GM18519 (cell line): ENCODE measurements at regions not wholly inside any gene's neighbourhood (a gene's known extent, or its start where the extent isn't known, plus 50 kb on each side); places are given as distances from the start of the nearest gene placed in this dataset.
"Not testable (repeated sequence)": the region's sequence is repeated elsewhere in the genome, so short reads cannot be mapped to it uniquely, and the experiment has no call there.

Experiments
- ATAC-seq: cut with Tn5 transposase; IDR thresholded peaks from one replicate; pipeline ENCODE4 v1.9.1; 2021; ENCODE audit warnings: mild to moderate bottlenecking, moderate library complexity; ENCODE audit not compliant: unreplicated experiment, low FRiP score

DNA sequence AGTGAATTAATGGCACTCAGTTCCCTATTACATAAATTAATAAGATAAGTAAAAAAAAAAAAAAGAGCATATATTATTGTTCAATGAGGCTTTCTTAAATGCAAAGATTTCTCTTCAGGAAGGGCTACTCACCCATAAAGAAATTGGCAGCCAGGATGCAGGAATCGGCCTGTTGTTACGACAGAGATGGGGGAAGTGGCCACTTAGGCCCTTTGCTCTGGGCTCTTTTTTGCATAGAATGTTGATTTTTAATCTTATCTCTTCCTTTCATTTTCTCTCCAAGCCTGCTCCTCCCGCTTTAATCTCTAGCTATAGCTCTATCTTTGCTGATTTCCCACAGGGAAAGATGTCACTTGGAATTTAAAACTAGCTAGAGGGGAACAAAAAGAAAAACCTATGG is 391.8 kb upstream of the CRIM1 start:
- no peak for ATAC-seq

DNA sequence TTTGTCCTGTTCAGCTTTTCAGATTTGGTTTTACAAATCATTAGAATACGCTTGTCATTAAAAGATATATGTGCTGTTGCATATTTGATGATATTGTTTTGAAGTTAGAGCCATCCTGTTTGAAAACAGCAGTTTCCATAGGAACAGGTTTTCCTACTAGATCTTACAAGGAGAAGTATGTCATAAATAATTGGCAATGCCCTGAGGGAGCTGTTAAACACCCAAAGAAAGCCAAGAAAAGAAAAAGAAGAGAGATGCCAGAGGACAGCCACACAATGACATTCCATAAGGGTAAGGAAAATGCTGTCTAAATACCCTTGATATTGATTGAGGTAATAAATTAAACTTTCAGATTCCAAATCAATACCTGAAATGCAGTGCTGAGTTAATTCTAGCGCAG is 392.2 kb upstream of the CRIM1 start:
- ATAC-seq = no peak

DNA sequence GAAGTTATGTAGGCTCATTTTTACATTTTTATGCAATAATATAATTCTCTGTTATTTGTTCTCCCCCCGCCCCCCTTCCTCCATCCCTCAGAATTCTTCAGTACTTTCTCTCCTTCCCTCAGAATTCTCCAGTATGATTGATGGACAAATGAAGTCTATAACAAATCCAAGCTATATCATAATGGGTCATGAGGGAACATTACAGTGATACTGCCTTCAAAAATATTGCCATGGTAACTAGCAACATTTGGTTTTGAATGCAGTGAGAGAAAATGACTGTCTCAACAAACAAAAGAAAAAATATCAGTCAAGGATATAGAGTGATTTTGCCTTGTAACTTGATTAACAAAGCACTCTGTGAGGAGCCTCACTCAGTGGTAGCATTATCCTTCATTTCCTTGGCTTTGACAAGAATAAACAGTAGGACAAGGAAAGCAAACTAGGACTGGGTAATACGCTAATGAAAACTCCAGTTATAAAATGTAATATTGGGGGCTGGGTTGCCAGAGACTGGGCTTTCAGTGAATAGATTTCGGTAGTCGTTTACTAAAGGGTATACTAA is 392.9 kb upstream of the CRIM1 start:
- ATAC-seq = no peak

DNA sequence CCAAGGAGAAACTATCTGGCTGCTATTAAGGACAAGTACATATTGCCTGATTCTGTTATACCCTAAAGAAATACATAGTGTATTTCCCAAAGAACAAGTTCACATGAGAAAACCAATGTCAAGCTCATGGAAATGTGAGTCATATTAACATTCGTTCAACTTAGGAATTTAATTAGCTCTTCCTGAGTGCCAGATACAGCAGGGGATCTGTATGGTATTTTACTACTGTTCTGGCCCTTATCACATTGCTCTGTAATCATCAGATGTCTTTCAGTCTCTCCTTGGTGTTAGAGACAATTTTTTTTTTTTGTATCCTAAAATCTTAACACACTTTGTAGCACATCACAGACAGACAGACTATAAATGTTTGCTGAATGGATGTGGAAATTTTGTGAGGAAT is 395.0 kb upstream of the CRIM1 start:
- no peak for ATAC-seq

DNA sequence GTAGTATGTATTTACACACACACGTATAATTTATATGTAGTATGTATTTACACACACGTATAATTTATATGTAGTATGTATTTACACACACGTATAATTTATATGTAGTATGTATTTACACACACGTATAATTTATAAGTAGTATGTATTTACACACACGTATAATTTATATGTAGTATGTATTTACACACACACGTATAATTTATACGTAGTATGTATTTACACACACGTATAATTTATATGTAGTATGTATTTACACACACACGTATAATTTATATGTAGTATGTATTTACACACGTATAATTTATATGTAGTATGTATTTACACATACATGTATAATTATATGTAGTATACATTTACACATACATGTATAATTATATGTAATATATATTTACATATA is 398.5 kb upstream of the CRIM1 start:
- ATAC-seq = not testable (repeated sequence)

DNA sequence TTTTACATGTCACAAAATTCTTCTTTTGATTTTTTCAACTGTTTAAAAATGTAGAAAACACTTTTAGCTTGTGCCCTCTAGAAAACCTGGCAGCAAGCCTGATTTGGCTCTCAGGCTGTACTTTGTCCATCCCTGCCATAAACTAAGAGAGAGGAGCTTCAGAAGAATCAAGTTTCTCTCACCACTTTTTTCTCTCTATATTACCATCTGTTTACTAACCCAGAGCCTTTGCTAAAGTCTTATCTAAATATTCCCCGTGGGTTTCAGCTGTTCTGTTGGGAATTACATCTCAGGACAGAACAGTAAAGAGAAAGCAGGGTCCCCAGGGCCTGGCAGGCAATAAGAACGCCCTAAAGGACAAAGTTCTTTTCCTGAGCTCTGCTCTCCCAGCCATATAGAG is 409.1 kb upstream of the CRIM1 start:
- no peak for ATAC-seq

DNA sequence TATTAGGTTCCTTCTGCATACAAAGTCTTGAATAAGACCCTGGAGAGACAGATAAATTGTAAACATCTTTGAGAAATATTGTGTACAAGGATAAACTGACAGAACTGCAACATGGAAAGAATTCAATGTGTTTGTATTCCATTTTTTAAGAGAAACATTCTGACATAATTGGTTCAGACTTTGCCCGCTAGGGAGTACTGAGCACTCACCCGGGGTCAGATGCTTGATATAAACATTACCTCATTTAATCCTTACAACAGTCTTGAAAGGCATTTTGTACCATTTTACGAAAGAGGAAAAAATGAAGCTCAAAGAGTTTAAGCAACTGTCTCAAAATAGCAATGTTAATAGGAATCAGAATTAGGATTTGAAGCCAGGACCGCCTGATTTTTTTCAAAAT is 416.7 kb upstream of the CRIM1 start:
- no peak for ATAC-seq

DNA sequence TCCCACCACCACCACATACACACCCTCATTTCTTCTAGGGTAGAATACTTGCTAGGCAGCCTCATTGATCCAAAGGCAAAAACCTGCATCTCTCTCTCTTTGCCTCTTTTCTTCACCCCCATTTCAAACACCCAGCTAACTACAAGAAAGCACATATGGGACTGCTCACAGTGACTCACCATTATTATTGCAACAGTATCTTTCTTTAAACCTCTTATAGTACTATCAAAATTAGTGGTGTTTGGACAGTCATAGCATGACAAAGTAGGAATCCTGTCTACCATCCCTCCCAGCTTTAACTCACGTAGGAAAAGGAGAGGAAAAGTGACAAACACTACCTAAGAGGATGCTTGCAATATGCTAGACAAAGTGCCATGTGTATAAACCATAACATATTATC is 422.5 kb upstream of the CRIM1 start:
- ATAC-seq = no peak

DNA sequence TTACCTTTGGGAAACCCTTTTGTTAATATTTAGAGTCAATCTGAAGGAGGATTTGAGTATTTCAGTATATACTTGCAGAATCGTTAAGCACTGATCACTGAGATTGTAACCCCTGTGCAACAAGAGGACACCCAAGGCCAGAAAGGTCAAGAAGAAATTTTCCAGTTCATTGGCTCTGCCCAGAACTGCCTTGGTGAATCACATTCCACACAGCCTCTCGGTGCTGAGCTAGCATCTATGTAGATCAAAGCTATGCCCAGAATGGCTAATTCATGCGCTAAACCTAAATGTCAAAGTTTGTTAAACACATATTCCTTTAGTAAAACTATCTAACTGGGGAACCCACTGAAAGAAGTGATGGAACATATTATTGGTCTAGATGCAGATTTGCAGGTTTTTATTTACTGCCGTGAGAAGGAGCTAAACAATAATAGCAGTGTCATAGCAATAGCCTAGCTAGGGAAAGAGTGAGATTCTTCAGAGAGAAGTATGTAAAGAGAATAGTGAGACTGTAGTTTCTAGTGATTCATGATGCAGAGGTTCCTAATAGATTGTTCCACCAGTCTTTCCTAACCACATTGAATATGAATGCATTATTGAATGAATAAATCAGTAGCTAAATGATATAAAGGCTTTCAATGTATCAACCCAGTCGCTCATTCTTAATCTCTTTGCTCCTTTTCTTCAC is 423.2 kb upstream of the CRIM1 start:
- ATAC-seq = no peak

DNA sequence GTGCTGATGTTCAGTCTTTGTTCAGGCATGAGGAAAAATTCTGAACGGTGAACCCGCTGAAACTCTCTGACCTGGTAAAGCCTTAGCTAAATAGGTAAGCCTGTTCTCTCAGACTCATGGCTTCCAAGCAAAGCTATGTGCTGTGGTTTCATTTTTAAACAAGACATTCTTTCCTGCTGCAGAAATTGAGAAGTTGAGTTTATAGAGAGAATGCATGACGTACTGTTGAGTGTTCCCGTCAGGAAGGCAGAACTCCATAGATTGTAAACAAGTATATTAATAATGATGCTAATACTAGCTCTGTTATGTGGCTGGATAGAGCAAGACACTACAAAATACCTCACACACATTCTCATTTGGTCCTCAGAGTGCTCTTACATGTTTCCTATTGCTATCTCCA is 424.0 kb upstream of the CRIM1 start:
- ATAC-seq = no peak

DNA sequence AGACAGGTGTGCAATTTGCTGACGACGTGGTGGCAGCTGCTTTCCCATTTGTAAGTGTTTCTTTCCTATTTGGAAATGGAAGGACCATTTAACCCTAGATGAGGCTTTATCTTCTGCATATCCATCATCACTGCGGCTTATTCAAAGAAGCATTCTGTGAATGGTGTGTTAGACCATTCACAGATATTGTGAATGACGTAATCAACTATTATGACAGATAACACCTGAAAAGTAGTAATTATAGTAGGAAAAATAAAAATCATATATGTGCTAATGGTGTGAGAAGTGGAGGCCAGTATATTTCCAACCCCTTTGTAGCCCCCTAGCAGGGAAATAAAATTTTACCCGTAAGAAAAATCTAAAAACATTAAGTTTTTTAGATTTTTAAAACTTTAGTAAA is 424.5 kb upstream of the CRIM1 start:
- no peak for ATAC-seq

DNA sequence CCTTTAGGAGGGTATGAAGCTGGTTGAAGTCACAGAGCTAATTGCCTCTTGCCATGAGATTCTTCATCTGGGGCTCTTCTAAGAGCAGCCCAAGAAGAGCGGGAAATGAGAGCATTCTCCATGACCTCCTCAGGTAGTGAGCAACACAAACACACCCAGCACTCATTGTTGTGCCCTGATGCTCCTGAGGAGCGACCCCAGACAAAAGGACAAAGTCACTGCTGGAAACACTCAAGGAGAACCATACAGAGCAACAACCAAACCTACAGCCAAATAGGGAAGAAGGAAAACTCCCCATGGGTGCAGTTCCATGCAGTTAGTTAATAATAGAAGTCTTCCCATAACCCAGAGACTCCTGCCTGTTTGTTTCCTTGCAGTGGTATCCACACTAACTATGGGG is 426.0 kb upstream of the CRIM1 start:
- no peak for ATAC-seq

DNA sequence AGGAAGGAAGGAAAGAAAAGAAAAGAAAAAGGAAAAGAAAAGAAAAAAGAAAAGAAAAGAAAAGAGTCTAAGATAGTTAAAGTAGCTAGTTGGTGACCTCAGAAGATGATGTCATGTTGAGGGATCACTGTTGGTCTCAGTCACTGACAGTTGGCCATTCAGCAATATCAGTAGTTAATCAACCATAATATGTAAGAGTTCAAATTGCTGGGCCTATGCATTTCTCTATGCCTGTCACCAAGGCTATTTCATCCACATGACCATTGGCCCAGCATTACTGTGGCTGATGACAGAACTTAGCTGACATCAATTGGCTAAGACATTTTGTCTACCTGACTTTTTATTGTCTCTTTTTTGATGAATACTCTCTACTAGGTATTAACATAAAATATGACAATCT is 435.5 kb upstream of the CRIM1 start:
- ATAC-seq = no peak

DNA sequence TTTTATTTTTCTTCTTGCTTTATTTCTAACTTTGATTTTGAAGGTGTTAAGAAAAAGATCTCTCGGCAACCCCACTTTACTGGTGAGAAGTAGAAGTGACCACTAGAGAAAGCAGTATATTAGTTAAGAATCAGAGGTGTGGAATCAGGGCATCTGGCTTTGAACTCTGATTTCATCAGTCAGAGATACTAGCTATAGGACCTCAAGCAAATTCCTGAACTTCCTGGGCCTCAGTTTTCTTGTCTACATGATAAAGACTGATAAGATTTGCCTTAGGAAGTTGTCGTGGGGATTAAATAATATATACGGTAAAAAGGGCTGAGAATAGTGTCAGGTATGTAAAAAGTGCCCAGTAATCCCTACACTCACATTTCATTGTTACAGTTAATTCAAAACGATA is 440.3 kb upstream of the CRIM1 start:
- no peak for ATAC-seq

DNA sequence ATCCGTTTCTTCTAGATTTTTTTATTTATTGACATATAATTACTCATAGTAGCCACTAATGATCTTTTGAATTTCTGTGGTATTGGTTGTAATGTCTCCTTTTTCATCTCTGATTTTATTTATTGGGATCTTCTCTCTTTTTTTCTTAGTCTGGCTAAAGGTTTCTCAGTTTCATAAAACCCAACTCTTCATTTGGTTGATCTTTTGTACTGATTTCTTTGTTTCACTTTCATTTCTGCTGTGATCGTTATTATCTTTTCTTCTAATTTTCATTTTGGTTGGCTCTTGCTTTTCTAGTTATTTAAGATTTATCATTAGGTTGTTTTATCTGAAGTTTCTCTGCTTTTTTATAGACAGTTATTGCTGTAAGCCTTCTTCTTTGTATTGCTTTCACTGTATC is 463.6 kb upstream of the CRIM1 start:
- no peak for ATAC-seq

DNA sequence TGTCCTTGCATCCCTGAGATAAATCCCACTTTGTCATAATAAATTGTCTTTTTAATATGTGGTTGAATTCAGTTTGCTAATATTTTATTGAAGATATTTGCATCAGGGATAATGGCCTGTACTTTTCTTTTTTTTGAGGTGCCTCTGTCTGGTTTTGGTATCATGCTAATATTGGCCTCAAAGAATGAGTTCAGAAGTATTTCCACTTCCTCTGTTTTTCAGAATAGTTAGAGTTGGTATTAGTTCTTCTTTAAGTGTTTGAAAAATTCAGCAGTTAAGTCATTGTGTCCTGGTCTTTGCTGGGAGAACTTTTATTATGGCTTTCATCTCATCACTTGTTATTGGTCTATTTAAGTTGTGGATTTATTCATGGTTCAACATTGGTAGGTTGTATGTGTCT is 464.1 kb upstream of the CRIM1 start:
- ATAC-seq = no peak

DNA sequence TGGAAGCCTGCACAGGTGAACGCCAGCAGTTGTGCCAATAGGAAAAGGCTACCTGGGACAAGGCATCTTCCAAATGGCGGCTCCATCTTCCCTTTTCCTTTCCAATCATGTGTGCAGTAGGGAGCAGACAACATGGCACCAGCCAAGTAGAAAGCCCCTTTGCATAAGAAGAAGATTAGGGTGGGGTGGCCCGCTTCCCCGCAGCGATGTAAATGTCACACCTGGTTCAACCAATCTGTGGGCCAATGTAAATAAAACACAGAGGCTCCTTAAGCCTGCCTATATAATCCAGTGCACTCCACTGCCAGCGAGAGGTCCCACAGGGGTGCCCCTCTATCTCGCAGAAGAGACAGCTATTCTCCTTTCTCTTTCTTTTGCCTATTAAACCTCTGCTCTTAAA is 468.4 kb upstream of the CRIM1 start:
- no peak for ATAC-seq

DNA sequence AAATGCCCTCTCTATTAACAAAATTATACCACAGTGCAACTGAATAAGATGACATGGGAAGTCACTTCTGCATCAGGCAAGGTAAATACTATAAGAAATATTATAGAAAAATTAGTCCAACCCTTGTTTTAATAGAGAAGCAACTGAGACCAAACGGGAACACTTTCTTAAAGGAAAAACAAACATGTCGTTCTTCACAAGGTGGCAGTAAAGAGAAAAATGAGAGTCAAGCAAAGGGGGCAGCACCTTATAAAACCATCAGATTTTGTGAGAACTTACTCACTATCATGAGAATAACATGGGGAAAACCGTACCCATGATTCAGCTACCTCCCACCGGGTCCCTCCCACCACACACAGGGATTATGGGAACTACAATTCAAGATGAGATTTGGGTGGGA is 481.7 kb upstream of the CRIM1 start:
- no peak for ATAC-seq

DNA sequence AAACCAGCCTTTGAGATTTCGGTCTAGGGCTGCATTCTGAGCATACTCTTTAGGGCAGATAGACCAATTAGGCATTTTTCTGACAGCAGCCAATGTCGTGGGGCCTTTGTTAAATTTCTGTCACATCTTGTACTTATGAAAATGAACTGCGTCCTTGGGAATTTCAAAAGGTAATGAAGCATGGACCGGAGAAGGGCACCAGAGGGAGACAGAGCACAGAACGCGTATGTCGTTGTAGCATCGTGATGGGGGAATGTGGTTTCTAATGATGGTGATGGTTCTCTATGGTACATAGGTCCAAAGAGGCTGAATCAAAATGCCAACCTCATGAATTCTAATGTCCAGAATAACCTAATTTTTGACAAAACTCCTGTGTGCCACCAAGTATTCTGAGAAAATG is 483.9 kb upstream of the CRIM1 start:
- no peak for ATAC-seq

DNA sequence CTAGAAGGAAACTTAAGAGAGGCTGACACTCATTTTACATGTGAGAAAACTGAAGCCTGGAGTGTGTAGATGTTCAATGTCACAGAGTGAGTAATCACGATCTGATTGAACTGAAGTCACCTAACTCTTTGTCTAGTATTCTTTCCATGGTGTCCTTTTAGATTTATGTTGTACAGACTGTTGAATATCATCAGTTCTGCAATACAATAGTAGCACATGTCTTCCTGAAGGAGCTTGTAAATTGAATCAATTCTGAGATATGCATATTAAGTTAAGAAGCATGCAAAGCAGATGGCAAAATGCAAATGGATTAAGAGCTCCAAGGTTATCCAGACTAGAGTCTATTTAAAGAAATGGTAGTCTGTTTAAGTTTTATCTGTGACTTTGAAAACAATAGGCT is 484.9 kb upstream of the CRIM1 start:
- no peak for ATAC-seq

DNA sequence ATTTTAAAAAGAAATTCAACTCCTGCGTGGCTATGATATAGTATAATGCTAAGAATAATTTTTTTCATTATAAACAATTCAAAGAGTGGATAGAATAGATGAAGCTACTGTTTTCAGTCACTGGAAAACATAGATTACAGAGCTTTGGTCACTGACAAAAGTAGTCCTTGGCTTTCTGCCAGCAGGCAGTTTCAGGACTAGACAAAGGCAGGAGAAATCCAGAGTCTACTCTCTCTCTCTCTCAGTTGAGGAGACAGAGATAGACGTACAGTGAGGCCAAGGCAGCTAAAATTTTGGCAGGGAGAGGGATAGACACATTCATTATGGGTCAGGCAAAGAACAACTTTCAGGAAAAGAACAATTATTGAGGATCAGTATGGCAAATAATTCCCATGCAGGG is 491.4 kb upstream of the CRIM1 start:
- ATAC-seq = no peak

DNA sequence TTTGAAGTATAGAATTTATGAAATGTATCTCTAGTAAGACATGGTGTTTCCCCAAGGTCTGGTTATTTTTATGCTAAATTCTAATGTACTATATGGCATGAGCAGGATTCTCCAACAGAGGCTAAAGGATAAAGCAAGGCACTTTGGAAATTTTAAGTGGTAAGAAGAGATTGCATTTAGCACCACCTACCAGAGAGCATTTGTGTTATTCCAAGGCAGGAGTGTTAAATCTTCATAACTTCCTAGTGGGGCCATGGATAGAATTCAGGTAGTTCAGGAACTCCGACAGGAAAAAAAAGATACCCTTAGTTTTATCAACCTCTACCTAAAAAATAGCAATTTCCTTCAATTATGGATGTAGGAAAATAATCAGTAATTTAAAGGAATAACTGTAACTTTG is 497.4 kb upstream of the CRIM1 start:
- no peak for ATAC-seq

DNA sequence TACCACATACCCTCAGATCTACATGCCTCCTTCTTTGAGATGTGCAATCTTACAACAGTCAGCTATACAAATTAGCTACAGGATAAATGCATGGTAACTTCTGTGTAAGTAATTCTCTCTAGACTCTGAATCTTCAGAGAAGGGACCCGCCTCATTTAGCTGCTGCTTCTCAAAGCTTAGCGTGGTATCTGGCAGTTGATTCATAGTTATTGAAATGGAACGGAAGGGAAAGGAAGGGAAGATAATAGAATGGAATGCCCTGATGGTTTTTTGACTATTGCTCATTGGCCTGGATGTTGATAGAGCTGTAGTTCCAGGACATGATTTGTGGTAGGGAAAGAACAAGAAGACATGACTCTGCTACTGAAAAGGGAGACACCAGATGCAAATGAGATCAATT is 498.1 kb upstream of the CRIM1 start:
- no peak for ATAC-seq
